IMR-90 (cell line): ENCODE measurements at regions not wholly inside any gene's neighbourhood (a gene's known extent, or its start where the extent isn't known, plus 50 kb on each side); places are given as distances from the start of the nearest gene placed in this dataset.
A peak's percentile ranks its signal among the peaks of the same experiment; 100 is the strongest.

Experiments
- ATAC-seq: fragments of 200-7000 bp; cut with Tn5 transposase; 2 replicates; pipeline ENCODE4 v1.9.1; 2020; ENCODE audit warnings: low read depth, mild to moderate bottlenecking, moderate library complexity
- BruUV-seq: library from RNA; stranded (reverse); fragments of 400-500 nt; replicated peaks from 2 replicates; lab custom pipeline; 2021; lab: Mats Ljungman, UMichigan
- CTCF ChIA-PET: fragments of 300-600 bp; formaldehyde crosslinking; extraction: SDS; loops from one replicate; lab custom pipeline; 2021; ENCODE audit warnings: antibody characterized with exemption; lab: Yijun Ruan, JAX
- POLR2A ChIA-PET: fragments of 300-600 bp; sonication (Branson Sonifier 250); formaldehyde crosslinking; loops from one replicate; lab custom pipeline; 2022; ENCODE audit warnings: antibody characterized with exemption; ENCODE audit not compliant: unreplicated experiment; lab: Charles Lee
- DNase-seq: peaks from one replicate; pipeline ENCODE4 v3.0.0; 2013
- H2AFZ ChIP-seq: replicated peaks from 2 replicates; pipeline ENCODE3; 2013; ENCODE audit warnings: low read length, mild to moderate bottlenecking; ENCODE audit not compliant: poor library complexity
- H2AK5ac ChIP-seq: 2 replicates; pipeline ENCODE4 v1.6.1; 2013; ENCODE audit warnings: low read depth, low read length, inconsistent platforms
- H2AK9ac ChIP-seq: replicated peaks from 2 replicates; pipeline ENCODE3; 2013; ENCODE audit warnings: mild to moderate bottlenecking, low read depth, low read length, moderate library complexity; ENCODE audit not compliant: poor library complexity
- H2BK120ac ChIP-seq: 2 replicates; pipeline ENCODE4 v1.6.1; 2013; ENCODE audit warnings: low read depth, low read length, inconsistent platforms
- H2BK15ac ChIP-seq: 3 replicates; pipeline ENCODE4 v1.6.1; 2013; ENCODE audit warnings: low read depth, low read length, inconsistent platforms
- H2BK20ac ChIP-seq: 2 replicates; pipeline ENCODE4 v1.6.1; 2013; ENCODE audit warnings: low read depth, mild to moderate bottlenecking, inconsistent platforms, low read length, moderate library complexity
- H2BK5ac ChIP-seq: 2 replicates; pipeline ENCODE4 v1.6.1; 2013; ENCODE audit warnings: mild to moderate bottlenecking, low read depth, low read length, inconsistent platforms; ENCODE audit not compliant: poor library complexity, severe bottlenecking
- H3K14ac ChIP-seq: replicated peaks from 2 replicates; pipeline ENCODE4 v1.6.1; 2013; ENCODE audit warnings: low read depth, low read length, inconsistent platforms
- H3K18ac ChIP-seq: 2 replicates; pipeline ENCODE4 v1.6.1; 2013; ENCODE audit warnings: low read depth, low read length, control low read depth
- H3K23ac ChIP-seq: 2 replicates; pipeline ENCODE4 v1.6.1; 2013; ENCODE audit warnings: low read depth, low read length, inconsistent platforms
- H3K27ac ChIP-seq: 2 replicates; pipeline ENCODE4 v1.5.1; 2013; ENCODE audit warnings: mild to moderate bottlenecking, control low read depth, low read length; ENCODE audit not compliant: insufficient read depth
- H3K27me3 ChIP-seq: 2 replicates; pipeline ENCODE4 v1.6.1; 2013; ENCODE audit warnings: low read length; ENCODE audit not compliant: control insufficient read depth, insufficient read depth
- H3K36me3 ChIP-seq: 2 replicates; pipeline ENCODE4 v1.6.1; 2013; ENCODE audit warnings: low read length, mixed read lengths; ENCODE audit not compliant: control insufficient read depth, insufficient read depth
- H3K4ac ChIP-seq: 2 replicates; pipeline ENCODE4 v1.6.1; 2013; ENCODE audit warnings: low read depth, low read length, inconsistent platforms
- H3K4me1 ChIP-seq: 2 replicates; pipeline ENCODE4 v1.6.1; 2013; ENCODE audit warnings: low read length, mixed read lengths; ENCODE audit not compliant: control insufficient read depth, insufficient read depth
- H3K4me2 ChIP-seq: 2 replicates; pipeline ENCODE4 v1.6.1; 2013; ENCODE audit warnings: low read depth, mild to moderate bottlenecking, control low read depth, low read length, moderate library complexity
- H3K4me3 ChIP-seq: 2 replicates; pipeline ENCODE4 v1.5.1; 2013; ENCODE audit warnings: low read depth, mild to moderate bottlenecking, control low read depth, low read length, moderate library complexity; ENCODE audit not compliant: insufficient read depth
- H3K56ac ChIP-seq: 2 replicates; pipeline ENCODE4 v1.6.1; 2013; ENCODE audit warnings: low read length, inconsistent platforms; ENCODE audit not compliant: insufficient read depth; ENCODE audit errors: extremely low read depth
- H3K79me1 ChIP-seq, 2 experiments: 2 replicates each; pipeline ENCODE4 v1.6.1; 2013; ENCODE audit warnings: low read length in 2 of 2, inconsistent platforms in 1 of 2, low read depth in 1 of 2
- H3K9ac ChIP-seq: 2 replicates; pipeline ENCODE4 v1.6.1; 2013; ENCODE audit warnings: low read depth, low read length, control low read depth
- H3K9me1 ChIP-seq: 2 replicates; pipeline ENCODE4 v1.6.1; 2013; ENCODE audit warnings: low read length, inconsistent platforms; ENCODE audit not compliant: insufficient read depth
- H3K9me3 ChIP-seq: 2 replicates; pipeline ENCODE4 v1.6.1; 2013; ENCODE audit warnings: low read length; ENCODE audit not compliant: control insufficient read depth, insufficient read depth
- H4K20me1 ChIP-seq: 2 replicates; pipeline ENCODE4 v1.6.1; 2013; ENCODE audit warnings: low read length, inconsistent platforms; ENCODE audit not compliant: insufficient read depth
- H4K5ac ChIP-seq: 2 replicates; pipeline ENCODE4 v1.6.1; 2013; ENCODE audit warnings: mild to moderate bottlenecking, low read depth, low read length, control low read depth
- H4K8ac ChIP-seq, 2 experiments: 2 replicates each; pipeline ENCODE4 v1.6.1; 2013; ENCODE audit warnings: low read depth in 2 of 2, low read length in 2 of 2, control low read depth in 1 of 2, inconsistent platforms in 1 of 2
- H4K91ac ChIP-seq: 2 replicates; pipeline ENCODE4 v1.6.1; 2013; ENCODE audit warnings: low read depth, low read length, inconsistent platforms; ENCODE audit not compliant: insufficient read depth
- BHLHE40 ChIP-seq: fragments of 150-350 bp; IDR thresholded peaks from 2 replicates; pipeline ENCODE4 v1.6.1; 2016; ENCODE audit warnings: mild to moderate bottlenecking, low read depth, low read length
- CEBPB ChIP-seq: IDR thresholded peaks from 2 replicates; pipeline ENCODE4 v1.6.1; 2012; ENCODE audit warnings: low read depth, low read length, improper control_type of control experiment
- CHD1 ChIP-seq: IDR thresholded peaks from 2 replicates; pipeline ENCODE4 v1.6.1; 2012; ENCODE audit warnings: low read depth, low read length, improper control_type of control experiment
- CTCF ChIP-seq: conservative IDR thresholded peaks from 2 replicates; pipeline ENCODE4 v1.5.1; 2012; ENCODE audit warnings: mild to moderate bottlenecking, low read depth, low read length, improper control_type of control experiment
- FOS ChIP-seq: fragments of 150-350 bp; IDR thresholded peaks from 2 replicates; pipeline ENCODE4 v1.6.1; 2016; ENCODE audit warnings: low read depth, low read length
- MAFK ChIP-seq: IDR thresholded peaks from 2 replicates; pipeline ENCODE4 v1.6.1; 2012; ENCODE audit warnings: low read depth, low read length, improper control_type of control experiment
- MAZ ChIP-seq: IDR thresholded peaks from 2 replicates; pipeline ENCODE4 v1.6.1; 2012; ENCODE audit warnings: low read depth, mild to moderate bottlenecking, low read length, improper control_type of control experiment, moderate library complexity, borderline replicate concordance
- MXI1 ChIP-seq: IDR thresholded peaks from 2 replicates; pipeline ENCODE4 v1.6.1; 2012; ENCODE audit warnings: low read depth, mild to moderate bottlenecking, low read length, moderate library complexity, borderline replicate concordance
- NFE2L2 ChIP-seq: fragments of 150-350 bp; IDR thresholded peaks from 2 replicates; pipeline ENCODE4 v1.6.1; 2016; ENCODE audit warnings: low read depth, mild to moderate bottlenecking, low read length
- POLR2A ChIP-seq: IDR thresholded peaks from 2 replicates; pipeline ENCODE4 v1.6.1; 2012; ENCODE audit warnings: mild to moderate bottlenecking, low read depth, low read length
- RCOR1 ChIP-seq: IDR thresholded peaks from 2 replicates; pipeline ENCODE4 v1.6.1; 2012; ENCODE audit warnings: mild to moderate bottlenecking, low read length, improper control_type of control experiment; ENCODE audit not compliant: insufficient replicate concordance
- USF2 ChIP-seq: fragments of 150-350 bp; IDR thresholded peaks from 2 replicates; pipeline ENCODE4 v1.6.1; 2017; ENCODE audit warnings: mild to moderate bottlenecking, antibody characterized with exemption, low read length, low read depth
- WGBS, 2 experiments: methylation state at CpG; one replicate each; pipeline versions ENCODE4 v1.1.5 to v1.1.7; 2013; ENCODE audit warnings: missing lambda C conversion rate in 2 of 2; ENCODE audit not compliant: insufficient read length in 1 of 2; ENCODE audit errors: extremely low coverage in 2 of 2; 5-methylcytosine and 5-hydroxymethylcytosine counted together
- dilution Hi-C: fragments of 300-500 bp; cut with HindIII; formaldehyde crosslinking; loops from one replicate; pipeline ENCODE4 v1.14.3; 2018; ENCODE audit warnings: low sequenced_read_pairs; ENCODE audit not compliant: unreplicated experiment
- in situ Hi-C: fragments of 300-500 bp; cut with MboI; formaldehyde crosslinking; loops from 3 replicates; pipeline ENCODE4 v1.14.3; 2019; ENCODE audit warnings: low sequenced_read_pairs, inconsistent platforms, mixed read lengths
- intact Hi-C: fragments of 100-400 bp; cut with micrococcal nuclease; formaldehyde crosslinking; loops from 2 replicates; pipeline ENCODE4 v1.10.0; 2022

GRCh38 chr16:24667244-24667764, 62.1 kb upstream of the TNRC6A start:
- Histone ChIP-seq H3K14ac (no peak overlapping the region; the same call in 1 of the 2 replicates), H3K23ac (no peak overlapping the region), H4K20me1 (no peaks in the 10 kb centered on the region), H3K4me2 (no peak overlapping the region), H3K9me3 (no peaks in the 10 kb centered on the region), H2BK20ac (no peak overlapping the region), H3K56ac (no peak overlapping the region), H3K27ac (no peak overlapping the region), H3K9me1 (peaks cover 17% of the 10 kb centered on the region), H3K27me3 (no peaks in the 10 kb centered on the region), H3K4ac (peak overlapping the region; percentile 65), H2BK120ac (peak overlapping the region; percentile 28; the same call in 1 of the 2 replicates), H3K79me1 (peaks cover 0 to 3% of the 10 kb centered on the region in 2 experiments; a peak in 1 of 4 replicates), H4K5ac (no peak overlapping the region; the same call in 1 of the 2 replicates), H2BK5ac (no peak overlapping the region), H2AFZ (peak overlapping the region; percentile 0), H3K4me1 (peaks cover 14% of the 10 kb centered on the region), H4K91ac (peak overlapping the region; percentile 23; the same call in 1 of the 2 replicates), H3K4me3 (no peak overlapping the region), H3K18ac (no peak overlapping the region; the same call in 1 of the 2 replicates), H2AK9ac (peak overlapping the region; percentile 90), H2BK15ac (peak overlapping the region; percentile 61), H2AK5ac (peak overlapping the region; percentile 81), H4K8ac (no peak overlapping the region), H3K9ac (no peak overlapping the region), H3K36me3 (no peaks in the 10 kb centered on the region)
- no peak for DNase-seq
- ChIA-PET CTCF (no interaction called here), POLR2A (no interaction called here)
- intact Hi-C loops (loop anchor here (5.0 kb wide), 1 partner anchor 85 kb away; no protein-coding TSS in a partner anchor), dilution Hi-C loops (no loop called here), in situ Hi-C loops (no loop called here)
- WGBS, 2 experiments, result no CpG with 5 or more reads among the region's 4 CpGs
- TF ChIP-seq CTCF (no peak), CHD1 (no peak), NFE2L2 (no peak), FOS (no peak), MAFK (no peak), POLR2A (no peak), CEBPB (no peak), BHLHE40 (no peak), RCOR1 (no peak), MXI1 (no peak), MAZ (no peak), USF2 (no peak)
- no peak for ATAC-seq
- BruUV-seq, result no TSS peak
